GM12891 (cell line): ENCODE measurements at regions not wholly inside any gene's neighbourhood (a gene's known extent, or its start where the extent isn't known, plus 50 kb on each side); places are given as distances from the start of the nearest gene placed in this dataset.

Source experiments
- POLR2A ChIP-seq: IDR thresholded peaks from 2 replicates; pipeline ENCODE4 v1.6.1; 2011; ENCODE audit warnings: low read depth, low read length, control low read depth
- TAF1 ChIP-seq: IDR thresholded peaks from 2 replicates; pipeline ENCODE4 v1.6.1; 2011; ENCODE audit warnings: low read depth, low read length, control low read depth

DNA sequence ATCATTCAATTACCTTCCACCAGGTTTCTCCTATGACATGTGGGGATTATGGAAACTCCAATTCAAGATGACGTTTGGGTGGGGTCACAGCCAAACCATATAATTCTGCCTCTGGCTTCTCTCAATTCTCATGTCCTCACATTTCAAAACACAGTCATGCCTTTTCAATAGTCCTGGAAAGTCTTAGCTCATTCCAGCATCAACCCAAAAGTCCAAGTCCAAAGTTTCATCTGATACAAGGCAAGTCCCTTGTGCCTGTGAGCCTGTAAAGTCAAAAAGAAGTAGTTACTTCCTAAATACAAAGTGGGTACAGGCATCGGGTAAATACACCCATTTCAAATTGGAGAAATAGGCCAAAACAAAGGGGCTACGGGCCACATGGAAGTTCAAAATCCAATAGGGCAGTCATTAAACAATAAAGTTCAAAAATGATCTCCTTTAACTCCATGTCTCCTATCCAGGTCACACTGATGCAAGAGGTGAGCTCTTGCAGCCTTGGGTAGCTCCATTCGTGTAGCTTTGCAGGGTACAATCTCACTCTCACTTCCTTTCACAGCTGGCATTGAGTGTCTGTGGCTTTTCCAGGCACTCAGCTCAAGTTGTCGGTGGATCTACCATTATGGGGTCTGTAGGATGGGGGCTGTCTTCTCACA, 112.9 kb downstream of the FCRL5 start:
- no peak for TF ChIP-seq TAF1
- TF ChIP-seq POLR2A = no peak
